Transverse colon (tissue), 4 donors: ENCODE measurements at regions not wholly inside any gene's neighbourhood (a gene's known extent, or its start where the extent isn't known, plus 50 kb on each side); places are given as distances from the start of the nearest gene placed in this dataset.

Experiments
- DNase-seq: peaks from one replicate; pipeline ENCODE4 v3.0.0-alpha.2; 2019
- H3K27ac ChIP-seq, 4 donors: fragments of 200-600 bp; sonication (generic); 2 replicates each; pipeline ENCODE4 v1.5.1; 2016 to 2018; ENCODE audit warnings: inconsistent platforms in 4 of 4
- H3K27me3 ChIP-seq: fragments of 200-600 bp; sonication (generic); 2 replicates; pipeline ENCODE4 v1.5.1; 2017; ENCODE audit warnings: inconsistent platforms
- H3K36me3 ChIP-seq, 4 donors: fragments of 200-600 bp; sonication (generic); 2 replicates each; pipeline ENCODE4 v1.5.1; 2017 to 2019; ENCODE audit warnings: inconsistent platforms in 4 of 4
- H3K4me1 ChIP-seq, 4 donors: fragments of 200-600 bp; sonication (generic); 2 replicates each; pipeline ENCODE4 v1.5.1; 2017 to 2020; ENCODE audit warnings: inconsistent platforms in 4 of 4
- H3K4me3 ChIP-seq, 4 donors: fragments of 200-600 bp; sonication (generic); 1 replicate in 1 of 4; 2 replicates in 3 of 4; pipeline versions ENCODE4 v1.5.1 to v1.6.1; 2017 to 2019; ENCODE audit warnings: inconsistent platforms in 4 of 4
- H3K9me3 ChIP-seq, 2 donors: fragments of 200-600 bp; sonication (generic); 2 replicates each; pipeline ENCODE4 v1.5.1; 2017 to 2019; ENCODE audit warnings: inconsistent platforms in 2 of 2
- EP300 ChIP-seq: sonication (generic); formaldehyde crosslinking; IDR thresholded peaks from one replicate; pipeline ENCODE4 v1.6.1; 2017; ENCODE audit warnings: antibody characterized with exemption, low read depth
- POLR2A ChIP-seq: fragments of 450-650 bp; IDR thresholded peaks from one replicate; pipeline ENCODE4 v1.6.1; 2016; ENCODE audit warnings: antibody characterized with exemption, mild to moderate bottlenecking, moderate library complexity
- POLR2AphosphoS5 ChIP-seq, 3 donors: sonication (generic); formaldehyde crosslinking; IDR thresholded peaks; one replicate each; pipeline ENCODE4 v1.6.1; 2016; ENCODE audit warnings: antibody characterized with exemption in 3 of 3
- WGBS, 2 donors: methylation state at CpG; one replicate each; pipeline ENCODE4 v1.1.5; 2018; ENCODE audit warnings: low coverage in 1 of 2; 5-methylcytosine and 5-hydroxymethylcytosine counted together
- in situ Hi-C, 4 donors: fragments of 200-750 bp; cut with MboI; loops; one replicate each; pipeline versions ENCODE4 v1.15.0 to v1.15.1; 2017; ENCODE audit warnings: low sequenced_read_pairs in 3 of 4, low pct_ligation_motif_present in 1 of 4, low pct_unique_long_range_greater_than_20kb in 1 of 4
- intact Hi-C: fragments of 100-400 bp; cut with DNase I; formaldehyde crosslinking; loops from one replicate; pipeline ENCODE4 v1.15.1; 2023; ENCODE audit warnings: low total_unique reads
- TF ChIP-seq, protein P1 (sequence below), 5 experiments: fragments of 200-600 bp in 3 of 5; fragments of 450-650 bp in 2 of 5; sonication (generic) in 3 of 5; IDR thresholded peaks; 1 replicate in 2 of 5; 2 replicates in 3 of 5; pipeline ENCODE4 v1.5.1; 2016 to 2017; ENCODE audit warnings: antibody characterized with exemption in 5 of 5, inconsistent platforms in 3 of 5, mild to moderate bottlenecking in 2 of 5, moderate library complexity in 1 of 5

DNA sequence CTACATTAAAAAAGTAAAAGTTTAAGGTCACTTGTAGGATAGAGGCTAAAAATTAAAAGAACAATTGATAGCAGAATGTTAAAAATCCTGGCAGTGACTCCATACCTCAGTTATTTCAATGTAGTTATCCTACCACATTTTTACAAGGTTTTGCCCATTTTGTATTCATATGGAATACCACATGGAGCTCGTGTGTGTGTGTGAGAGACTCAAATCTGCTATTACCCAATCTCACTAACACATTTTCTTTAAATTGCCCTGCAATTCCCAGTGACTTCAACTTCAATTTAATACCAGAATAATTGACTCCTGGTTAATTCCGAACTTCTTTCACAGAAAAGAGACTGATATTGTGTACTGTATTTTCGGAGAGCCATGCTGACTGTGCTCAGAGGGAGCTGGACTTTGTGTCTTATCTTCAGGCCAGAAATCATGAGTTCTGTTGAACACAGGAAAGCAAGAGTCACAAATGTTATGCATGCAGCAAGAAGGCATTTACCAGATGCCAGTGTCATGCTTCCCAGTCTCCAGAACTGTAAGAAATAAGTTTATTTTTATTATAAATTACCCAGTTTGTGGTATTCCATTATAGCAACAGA, 529.0 kb upstream of the NECTIN3 start:
- Histone ChIP-seq H3K27ac (no peak overlapping the region), H3K4me3 (no peak overlapping the region), H3K9me3 (no peaks in the 10 kb centered on the region), H3K36me3 (no peaks in the 10 kb centered on the region), H3K4me1 (no peaks in the 10 kb centered on the region), H3K27me3 (no peaks in the 10 kb centered on the region)
- DNase-seq: no peak
- TF ChIP-seq EP300 (no peak), POLR2A (no peak), POLR2AphosphoS5 (IDR thresholded peaks at IDR 0.05) (no peak)
- TF ChIP-seq, protein P1, sequence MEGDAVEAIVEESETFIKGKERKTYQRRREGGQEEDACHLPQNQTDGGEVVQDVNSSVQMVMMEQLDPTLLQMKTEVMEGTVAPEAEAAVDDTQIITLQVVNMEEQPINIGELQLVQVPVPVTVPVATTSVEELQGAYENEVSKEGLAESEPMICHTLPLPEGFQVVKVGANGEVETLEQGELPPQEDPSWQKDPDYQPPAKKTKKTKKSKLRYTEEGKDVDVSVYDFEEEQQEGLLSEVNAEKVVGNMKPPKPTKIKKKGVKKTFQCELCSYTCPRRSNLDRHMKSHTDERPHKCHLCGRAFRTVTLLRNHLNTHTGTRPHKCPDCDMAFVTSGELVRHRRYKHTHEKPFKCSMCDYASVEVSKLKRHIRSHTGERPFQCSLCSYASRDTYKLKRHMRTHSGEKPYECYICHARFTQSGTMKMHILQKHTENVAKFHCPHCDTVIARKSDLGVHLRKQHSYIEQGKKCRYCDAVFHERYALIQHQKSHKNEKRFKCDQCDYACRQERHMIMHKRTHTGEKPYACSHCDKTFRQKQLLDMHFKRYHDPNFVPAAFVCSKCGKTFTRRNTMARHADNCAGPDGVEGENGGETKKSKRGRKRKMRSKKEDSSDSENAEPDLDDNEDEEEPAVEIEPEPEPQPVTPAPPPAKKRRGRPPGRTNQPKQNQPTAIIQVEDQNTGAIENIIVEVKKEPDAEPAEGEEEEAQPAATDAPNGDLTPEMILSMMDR (IDR thresholded peaks at IDR 0.05): no peak
- WGBS, 2 donors: 14 to 65% methylated on average over 1 to 3 of the region's 3 CpGs
- in situ Hi-C loops (no loop called here), intact Hi-C loops (no loop called here)

DNA sequence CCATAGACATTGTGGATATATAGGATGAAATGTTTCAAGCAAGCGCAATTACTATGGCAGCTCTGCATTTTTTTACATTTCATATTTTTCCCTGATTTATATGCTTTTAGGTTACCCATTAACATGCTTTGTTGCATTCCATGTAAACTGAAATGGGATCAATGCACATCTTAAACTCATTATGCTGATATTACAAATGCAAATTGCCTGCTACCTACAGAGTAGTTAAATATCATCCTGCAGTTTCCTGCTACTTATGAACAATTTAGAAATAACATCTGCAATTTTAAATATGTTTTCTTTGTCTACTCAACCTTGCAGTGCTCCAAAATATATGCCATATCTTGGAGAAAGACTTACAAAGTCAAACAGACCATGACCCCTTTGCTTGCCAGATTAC, 526.9 kb upstream of the NECTIN3 start:
- no peaks in the 10 kb centered on the region for H3K4me1 ChIP-seq
- no peaks in the 10 kb centered on the region for H3K27me3 ChIP-seq
- 86 to 94% methylated on average over 1 of the region's 1 CpG for WGBS, 2 donors
- no peaks in the 10 kb centered on the region for H3K9me3 ChIP-seq
- no peak overlapping the region for H3K4me3 ChIP-seq
- TF ChIP-seq EP300 (no peak), POLR2A (no peak), POLR2AphosphoS5 (IDR thresholded peaks at IDR 0.05) (no peak)
- TF ChIP-seq, protein P1 (IDR thresholded peaks at IDR 0.05): no peak
- intact Hi-C loops (no loop called here), in situ Hi-C loops (no loop called here)
- H3K27ac ChIP-seq: no peak overlapping the region
- DNase-seq: no peak
- no peaks in the 10 kb centered on the region for H3K36me3 ChIP-seq

- in situ Hi-C loops: no loop called here
- TF ChIP-seq POLR2A (no peak), POLR2AphosphoS5 (IDR thresholded peaks at IDR 0.05) (no peak), EP300 (no peak)
- TF ChIP-seq, protein P1 (IDR thresholded peaks at IDR 0.05): no peak
- Histone ChIP-seq H3K9me3 (no peaks in the 10 kb centered on the region), H3K27ac (no peak overlapping the region), H3K4me1 (no peaks in the 10 kb centered on the region), H3K36me3 (no peaks in the 10 kb centered on the region), H3K4me3 (no peak overlapping the region), H3K27me3 (no peaks in the 10 kb centered on the region)
- DNase-seq: no peak
- intact Hi-C loops: no loop called here
- 65 to 69% methylated on average over 5 of the region's 5 CpGs for WGBS, 2 donors
Observed at GRCh38 chr3:110550511-110550910, 521.1 kb upstream of the NECTIN3 start.

DNA sequence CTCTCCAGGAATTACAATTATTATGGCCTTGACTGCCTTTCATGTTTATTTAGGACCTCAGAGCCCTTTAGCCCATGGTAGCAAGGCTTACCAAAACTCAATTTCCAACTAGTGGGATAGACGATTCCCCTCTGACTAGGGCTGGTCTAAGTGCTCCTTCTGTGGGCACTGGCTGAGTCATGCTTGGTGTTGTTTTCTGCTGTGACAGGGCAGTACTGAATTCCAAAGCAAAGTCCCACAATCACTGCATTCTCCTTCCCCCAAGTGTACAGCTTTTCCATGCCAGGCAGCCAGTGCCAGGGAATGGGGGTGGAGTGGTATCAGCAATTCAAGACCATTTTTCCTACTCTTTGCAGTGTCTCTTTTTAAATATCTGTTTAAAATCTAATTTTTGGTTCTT, 509.0 kb upstream of the NECTIN3 start:
- no peak for TF ChIP-seq EP300
- TF ChIP-seq, protein P1 (IDR thresholded peaks at IDR 0.05): no peak
- TF ChIP-seq POLR2AphosphoS5 (IDR thresholded peaks at IDR 0.05): no peak
- TF ChIP-seq POLR2A: no peak
- 75 to 89% methylated on average over 1 of the region's 1 CpG for WGBS, 2 donors
- H3K4me3 ChIP-seq: no peak overlapping the region
- H3K36me3 ChIP-seq: no peaks in the 10 kb centered on the region
- in situ Hi-C loops: no loop called here
- H3K9me3 ChIP-seq: no peaks in the 10 kb centered on the region
- no peaks in the 10 kb centered on the region for H3K4me1 ChIP-seq
- H3K27me3 ChIP-seq: no peaks in the 10 kb centered on the region
- DNase-seq: no peak
- intact Hi-C loops: no loop called here
- no peak overlapping the region for H3K27ac ChIP-seq
